ENCODE measurements at regions not wholly inside any gene's neighbourhood (a gene's known extent, or its start where the extent isn't known, plus 50 kb on each side); places are given as distances from the start of the nearest gene placed in this dataset.
A peak's percentile ranks its signal among the peaks of the same experiment; 100 is the strongest.
"Not testable (repeated sequence)": the region's sequence is repeated elsewhere in the genome, so short reads cannot be mapped to it uniquely, and the experiment has no call there.

DNA sequence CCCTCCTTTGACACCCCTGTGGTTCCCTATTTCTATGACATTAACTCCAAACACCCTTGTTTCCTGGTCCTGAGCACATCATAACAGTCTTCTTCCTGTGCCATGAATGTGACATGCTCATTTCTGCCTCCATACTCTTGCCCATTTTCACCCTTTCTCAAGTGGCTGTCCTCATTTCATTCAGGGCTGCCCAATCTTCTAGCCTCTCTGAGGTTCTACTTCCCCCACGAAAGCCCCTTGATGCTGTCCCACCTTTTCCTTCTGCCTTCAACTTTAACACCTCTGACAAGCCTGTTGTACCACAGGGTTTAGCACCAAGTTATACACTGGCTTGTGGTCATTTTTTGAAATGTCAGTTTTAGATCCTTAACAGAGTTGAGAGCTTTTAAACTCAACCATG, 136.2 kb upstream of the BOD1L1 start:
- DNase-seq, result no peak

DNA sequence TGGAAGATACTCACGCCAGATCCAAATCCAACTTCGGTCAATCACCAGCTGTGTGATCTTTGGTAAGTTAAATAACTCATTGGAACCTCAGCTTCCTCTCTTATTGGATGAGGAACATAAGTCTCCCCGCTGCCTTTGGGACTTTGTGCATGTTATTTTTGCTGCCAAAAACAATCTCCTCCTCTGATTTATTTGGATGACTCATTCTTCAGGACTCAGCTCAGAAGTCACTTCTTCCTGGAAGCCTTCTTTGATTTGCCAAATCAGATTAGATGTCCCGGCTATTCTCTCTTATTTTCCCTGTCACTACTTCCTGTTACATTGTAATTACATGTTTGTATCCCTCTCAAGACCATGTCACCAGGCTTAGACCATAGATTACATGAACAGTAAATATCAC, 138.0 kb upstream of the BOD1L1 start:
- DNase-seq, result no peak

DNA sequence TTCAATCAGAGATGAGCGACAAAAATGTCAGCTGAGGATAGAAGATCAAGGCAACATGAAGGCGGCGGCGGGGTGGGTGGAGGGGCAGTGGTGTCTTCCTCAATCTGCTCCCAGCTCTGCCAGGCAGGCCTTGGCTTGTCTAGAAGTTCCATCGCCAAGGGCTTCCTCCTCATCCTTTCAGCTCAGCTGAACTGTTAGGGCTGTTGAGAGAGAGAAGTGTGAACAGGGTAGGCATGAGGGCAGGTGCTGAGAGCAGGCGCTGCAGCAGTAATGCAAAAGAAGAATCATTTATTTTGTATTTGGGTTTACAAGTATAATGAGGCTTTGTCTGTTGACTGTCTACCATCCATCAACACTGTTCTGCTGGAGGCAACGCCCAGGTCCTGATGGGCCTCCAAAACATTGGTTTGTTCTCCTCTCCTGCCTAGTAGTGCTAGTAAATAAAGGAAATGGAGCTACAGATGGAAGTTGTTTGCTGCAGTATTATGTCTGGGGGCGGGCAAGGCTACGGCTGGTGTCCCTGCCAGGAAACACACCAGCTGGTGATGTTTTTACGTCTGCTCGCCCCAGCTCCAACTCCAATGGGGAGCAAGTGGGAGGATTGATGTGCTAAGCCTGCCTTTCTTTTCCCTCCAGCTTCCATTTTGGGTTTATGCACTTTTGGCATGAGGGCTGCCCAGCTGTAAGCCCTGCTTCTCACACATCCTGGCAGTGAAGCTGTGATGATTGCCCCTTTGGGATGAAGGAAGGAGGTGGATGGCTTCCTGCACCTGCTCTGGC, 139.4 kb upstream of the BOD1L1 start:
- no peak for DNase-seq

DNA sequence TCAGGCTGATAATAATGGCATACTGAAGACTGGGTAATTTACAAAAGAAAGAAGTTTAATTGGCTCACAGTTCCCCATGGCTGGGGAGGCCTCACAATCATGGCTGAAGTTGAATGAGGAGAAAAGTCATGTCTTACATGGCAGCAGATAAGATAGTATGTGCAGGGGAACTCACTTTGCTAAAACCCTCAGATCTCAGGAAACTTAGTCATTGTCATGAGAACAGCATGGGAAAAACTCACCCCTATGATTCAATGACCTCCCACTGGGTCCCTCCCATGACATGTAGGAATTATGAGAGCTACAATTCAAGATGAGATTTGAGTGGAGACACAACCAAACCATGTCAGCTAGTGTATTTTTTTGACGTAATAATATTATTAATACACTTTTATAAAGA, 149.8 kb upstream of the BOD1L1 start:
- no peak for DNase-seq

DNA sequence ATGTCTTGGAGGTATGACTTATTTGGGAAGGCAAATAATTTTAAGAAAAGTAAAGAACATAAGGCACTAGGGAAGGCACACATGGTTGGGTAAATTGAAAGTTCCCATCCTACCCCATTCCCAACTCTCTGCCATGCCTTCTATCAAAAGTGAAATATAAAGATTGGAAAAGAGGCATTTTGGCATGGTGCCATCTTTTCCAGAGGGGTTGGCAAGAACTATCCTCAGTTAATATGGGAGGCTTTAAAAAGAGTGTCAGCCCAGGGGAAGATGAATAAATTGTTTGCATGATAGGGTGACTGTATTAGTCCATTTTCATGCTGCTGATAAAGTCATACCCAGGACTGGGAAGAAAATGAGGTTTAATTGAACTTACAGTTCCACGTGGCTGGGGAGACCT, 150.8 kb upstream of the BOD1L1 start:
- no peak for DNase-seq

DNA sequence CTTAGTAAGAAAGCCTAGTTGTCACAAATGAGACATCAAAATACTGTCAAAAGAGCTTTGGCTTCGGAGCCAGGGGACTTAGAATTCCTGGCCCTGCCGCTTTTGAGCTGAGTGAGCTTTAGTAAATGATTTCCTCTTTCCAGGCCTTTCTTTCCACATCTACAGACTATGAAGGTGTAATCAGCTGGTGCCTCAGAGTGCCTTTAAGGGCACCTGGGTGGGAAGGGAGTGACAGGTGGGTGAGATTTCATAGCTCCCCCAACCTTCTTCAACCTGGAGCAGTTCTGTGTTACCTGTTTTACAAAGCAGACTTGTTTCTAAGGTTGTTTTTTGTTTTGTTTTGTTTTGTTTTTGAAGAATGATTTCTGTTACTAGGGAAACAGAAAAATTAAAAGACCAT, 154.7 kb upstream of the BOD1L1 start:
- no peak for DNase-seq

DNA sequence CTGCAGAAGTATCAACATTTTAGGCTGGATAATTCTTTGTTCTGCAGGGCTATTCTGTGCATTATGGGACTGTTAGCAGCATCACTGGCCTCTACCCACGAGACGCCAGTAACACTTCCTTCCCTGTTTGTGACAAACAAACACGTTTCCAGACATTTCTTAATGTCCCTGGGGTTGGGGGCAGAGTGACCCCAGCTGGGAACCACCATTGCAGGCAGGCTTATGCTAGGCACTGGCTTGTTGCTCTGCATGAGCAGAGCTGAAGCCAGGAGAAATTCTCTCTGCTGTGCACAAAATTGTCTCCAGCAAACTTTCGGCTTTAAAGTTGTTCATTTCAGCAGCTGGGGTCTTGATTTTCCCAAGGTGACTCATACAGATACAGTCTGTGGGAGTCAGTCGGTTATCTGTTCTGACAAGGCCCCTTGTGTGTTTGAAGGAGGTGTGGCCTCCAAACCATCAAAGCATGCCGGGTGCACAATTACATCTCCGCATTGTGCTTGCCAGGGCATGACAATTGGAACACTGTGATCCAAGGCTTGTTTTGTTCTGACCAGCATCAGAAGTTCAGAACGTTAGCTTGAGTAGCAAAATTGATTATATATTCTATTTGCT, 156.4 kb upstream of the BOD1L1 start:
- DNase-seq, result peak; percentile 79

DNA sequence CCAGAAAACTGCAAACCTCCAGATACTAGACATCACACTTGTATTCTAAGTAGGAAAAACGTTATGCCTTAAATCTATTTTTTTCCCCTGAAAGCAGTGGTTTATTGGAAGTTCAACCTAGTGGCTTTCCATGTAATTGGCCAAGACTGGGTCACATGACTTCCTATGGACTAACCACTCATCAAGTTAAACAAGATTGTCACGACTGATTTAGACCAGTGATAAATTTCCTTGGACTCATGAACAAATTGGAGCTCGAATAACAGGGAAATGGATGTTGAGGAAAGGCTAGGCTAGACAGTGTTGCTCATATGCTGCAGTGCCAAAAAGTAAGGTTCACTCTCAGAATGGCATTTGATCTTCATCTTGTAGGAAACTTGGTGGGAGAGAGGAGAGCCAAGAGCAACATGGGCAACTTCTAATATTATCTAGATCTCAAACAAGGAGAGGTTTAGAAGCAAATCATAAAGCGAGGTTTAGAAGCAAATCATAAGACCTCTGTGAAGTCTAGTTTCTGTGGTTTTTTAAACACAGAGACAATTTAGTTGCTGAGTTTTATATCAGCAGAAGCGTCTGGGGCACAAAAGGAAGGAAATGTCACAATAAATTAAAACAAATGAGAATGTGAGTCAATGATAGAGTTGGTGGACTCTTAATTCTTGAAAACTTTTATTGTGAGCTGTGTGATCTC, 165.6 kb upstream of the BOD1L1 start:
- no peak for DNase-seq

DNA sequence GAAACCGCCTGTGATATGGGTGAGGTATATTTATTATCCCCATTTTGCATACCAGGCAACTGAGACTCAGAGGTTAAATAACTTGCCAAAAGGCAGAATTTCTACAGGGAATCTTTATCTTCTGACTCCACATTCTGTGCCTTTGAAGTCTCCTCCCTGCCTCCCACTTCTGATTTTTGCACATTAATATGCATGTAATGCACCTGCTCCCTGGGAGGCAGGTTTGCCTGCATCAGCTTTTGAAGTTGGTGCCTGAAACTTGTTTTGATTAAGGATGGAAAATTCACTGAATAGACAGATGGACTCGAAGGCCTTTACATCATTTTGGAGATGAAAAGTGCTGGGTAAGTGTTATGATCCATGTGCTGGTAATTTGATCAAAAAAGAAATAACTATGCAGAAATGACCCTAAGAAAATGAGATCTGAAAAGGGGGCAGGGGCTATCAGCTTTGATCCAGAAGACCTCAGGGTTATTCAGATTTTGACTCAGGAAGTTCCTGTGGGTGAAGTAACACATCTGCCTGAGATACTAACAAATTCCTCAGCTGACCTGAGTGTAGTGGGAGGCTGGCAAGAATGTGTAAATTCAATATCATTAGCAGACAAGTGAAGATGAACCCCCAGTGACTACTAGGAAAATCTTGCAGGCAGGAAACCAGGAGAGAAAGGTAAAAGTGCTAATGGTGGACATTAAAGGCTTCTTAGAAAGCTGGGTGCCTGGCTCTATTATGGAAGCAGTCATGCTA, 167.5 kb upstream of the BOD1L1 start:
- DNase-seq, result no peak

DNA sequence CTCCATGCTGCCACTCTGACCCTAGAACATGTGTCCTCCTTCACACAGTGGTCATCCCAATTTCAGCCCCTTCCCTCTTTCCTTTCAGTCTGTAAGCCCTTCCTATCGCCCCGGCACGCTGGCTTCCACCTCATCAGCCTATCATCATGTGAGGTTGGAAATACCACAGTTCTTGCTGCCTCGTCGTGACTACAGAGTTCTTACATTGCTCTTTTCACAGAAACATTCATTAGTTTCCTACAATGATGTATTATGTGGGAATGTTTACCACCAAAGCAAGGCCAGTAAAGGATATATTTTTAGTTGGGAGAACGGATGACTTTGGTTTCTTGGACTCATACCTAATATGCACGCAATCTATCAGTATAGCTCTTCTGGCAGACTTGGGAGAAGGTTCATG, 169.5 kb upstream of the BOD1L1 start:
- DNase-seq, result no peak

DNA sequence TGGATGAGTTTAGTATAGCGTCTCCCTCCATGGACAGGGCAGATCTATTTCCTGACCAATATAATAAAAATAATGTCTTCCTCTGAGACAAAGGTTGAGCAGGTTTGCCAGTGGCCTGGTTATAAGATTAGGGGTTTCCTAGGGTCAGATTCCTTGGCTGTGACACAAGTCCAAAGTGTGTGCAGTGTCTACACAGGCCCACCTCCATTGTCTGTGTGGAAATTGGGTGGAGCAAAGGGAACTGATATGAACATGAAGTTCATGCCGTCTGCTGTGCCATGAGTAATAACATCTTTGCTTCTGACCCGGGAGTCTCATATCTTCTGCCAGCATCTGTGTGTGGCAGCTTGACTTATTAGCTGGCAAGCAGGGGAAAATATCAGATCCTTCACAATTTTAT, 187.7 kb upstream of the BOD1L1 start:
- no peak for DNase-seq

DNA sequence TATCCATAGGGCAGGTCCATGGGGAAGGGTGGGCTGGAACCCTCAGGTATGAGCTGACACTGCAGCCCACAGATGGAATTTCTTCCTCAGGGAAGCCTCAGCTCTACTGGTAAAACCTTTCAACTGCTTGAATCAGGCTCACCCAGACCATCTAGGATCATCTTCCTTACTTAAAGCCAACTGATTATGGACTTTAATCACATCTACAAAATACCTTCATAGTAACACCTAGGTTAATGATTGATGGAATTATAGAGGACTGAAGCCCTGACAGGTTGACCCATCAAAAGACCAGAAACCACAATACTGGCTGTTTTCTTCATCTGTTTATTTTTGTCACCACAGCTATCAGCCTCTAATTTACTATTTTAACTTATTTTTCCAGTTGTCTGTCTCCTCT, 188.9 kb upstream of the BOD1L1 start:
- DNase-seq, result no peak

DNA sequence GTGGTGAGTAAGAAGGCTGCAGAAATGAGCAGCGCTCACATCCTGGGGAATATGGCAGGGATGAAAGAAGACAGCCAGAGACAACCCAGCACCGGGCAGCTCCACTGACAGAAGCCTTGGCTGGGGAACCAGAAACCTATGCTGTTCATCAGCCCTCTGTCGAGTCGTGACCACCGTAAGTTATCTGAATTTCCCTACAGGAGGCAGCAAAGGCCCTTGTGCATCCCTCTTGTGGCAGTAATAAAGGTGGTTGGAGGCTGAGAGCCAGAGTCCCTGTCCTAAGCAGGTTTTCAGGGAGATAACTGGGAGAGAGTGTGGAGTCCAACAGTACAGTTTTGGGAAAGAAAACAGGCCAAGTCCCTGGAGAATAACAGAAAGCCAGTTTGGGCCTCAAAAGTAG, 194.0 kb upstream of the BOD1L1 start:
- DNase-seq, result peak; percentile 58

DNA sequence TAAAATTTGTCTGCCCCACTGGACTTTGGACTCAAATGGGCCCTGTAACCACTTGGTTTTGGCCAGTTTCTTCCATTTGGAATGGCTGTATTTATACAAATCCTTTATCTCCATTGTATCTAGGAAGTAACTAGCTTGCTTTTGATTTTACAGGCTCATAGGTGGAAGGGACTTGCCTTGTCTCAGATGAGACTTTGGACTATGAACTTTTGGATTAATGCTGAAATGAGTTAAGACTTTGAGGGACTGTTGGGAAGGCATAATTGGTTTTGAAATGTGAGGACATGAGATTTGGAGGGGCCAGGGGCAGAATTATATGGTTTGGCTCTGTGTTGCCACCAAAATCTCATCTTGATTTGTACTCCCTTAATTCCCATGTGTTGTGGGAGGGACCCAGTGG, 198.3 kb upstream of the BOD1L1 start:
- not testable (repeated sequence) for DNase-seq

DNA sequence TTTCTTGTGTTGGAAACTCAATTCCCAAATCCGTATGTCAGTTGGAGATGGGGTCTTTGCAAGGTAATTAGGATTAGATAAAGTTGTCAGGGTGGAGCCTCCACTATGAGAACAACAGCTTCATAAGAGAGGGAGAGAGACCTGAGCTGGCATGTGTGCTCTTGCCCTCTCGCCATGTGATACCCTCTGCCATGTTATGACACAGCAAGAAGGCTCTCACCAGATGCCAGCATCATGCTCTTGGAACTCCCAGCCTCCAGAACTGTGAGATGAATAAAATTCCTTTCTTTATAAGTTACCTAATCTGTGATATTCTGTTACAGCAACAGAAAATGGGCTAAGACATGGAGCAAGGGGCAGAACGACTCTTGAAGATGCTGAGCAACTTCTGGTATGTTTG, 201.9 kb upstream of the BOD1L1 start:
- no peak for DNase-seq

DNA sequence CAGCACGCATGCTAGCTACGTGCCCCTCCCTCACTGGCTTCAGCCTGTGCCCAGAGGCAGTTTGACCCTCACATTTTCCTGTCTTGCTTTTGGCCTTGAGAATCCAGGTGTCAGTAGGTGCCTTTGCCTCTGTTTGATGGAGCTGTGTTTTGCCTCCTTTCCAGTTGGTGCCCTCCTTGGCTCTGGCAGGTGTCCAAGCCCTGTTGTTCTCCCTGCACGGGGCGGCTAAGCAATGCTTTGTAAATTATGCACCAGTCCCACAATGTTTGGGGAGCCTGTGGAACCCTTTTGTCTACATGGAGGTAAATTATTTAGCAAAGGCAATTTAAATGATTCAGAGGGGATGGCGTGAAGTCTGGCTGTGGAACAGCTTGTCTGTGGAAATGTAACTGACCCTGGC, 202.9 kb upstream of the BOD1L1 start:
- DNase-seq, result no peak

DNA sequence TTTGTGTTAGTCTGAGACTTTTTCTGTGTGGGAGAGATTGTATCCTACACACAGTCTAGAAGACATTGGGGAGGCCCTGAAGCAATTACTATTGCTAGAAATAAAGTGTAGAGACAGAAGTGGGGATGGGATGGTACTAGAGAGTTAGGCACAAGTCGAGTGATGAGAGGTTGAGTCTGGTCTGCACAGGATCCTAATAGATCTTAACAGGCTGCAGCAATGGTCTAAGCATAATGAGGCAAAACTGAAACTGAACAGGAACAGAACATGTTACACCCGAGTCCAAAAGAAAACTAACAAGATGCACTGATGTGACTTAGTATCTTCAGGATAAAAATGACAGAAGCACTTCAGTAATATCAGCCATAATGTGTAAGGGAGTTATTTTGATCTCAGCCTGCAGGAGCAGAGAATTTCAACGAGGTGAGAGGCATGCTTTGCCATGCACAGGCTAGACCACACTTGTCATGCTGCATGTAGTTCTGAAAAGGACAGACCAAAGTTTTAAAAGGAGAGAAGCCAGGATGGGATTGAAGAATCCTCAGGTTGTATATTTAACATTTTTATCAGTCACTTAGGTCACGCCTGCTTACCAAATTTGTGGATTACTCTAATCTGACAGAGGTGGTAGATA, 205.8 kb upstream of the BOD1L1 start:
- no peak for DNase-seq

DNA sequence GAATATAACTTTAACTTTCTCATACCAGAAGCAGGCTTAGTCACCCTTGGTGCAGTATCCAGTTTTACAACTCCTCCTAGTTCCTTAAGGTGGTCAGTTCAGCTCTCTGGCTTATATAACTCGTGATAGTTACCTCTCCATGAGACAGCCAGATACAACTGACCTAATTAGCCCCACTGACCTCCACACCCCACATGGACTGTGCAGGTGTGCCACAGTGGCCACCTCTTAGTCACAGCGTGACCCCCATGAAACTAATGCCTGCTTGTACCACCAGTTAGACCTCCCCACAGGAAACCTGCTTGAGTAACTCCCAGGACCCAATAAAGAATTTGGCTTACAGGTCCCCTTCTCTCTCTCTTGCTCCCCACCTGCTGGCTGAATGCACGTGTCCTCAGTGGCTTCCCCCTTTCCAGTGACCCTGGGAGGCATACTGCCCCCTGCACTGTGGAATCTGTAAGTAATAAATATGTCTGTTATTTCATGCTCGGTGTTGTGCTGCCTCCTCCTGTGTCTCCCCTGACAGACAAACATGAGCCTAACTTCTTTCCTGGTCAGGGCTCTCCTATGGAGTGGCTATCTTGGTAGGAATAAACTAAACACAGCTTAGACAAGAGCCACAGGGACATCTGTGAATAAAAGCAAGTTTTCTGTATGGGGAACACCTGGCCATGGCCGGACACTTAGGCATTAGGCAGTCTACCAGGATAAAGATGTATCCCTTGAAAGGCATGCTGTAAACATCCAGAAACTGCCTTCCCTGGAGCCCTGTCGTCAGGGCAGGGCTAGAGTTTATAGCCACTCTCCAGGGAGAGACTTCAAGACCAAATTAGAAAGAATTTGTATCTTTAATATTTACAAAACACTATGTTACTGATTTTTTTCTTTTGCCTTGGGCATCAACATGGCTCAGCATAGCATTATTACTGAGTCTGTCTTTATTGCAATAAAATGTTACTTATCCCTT, 209.7 kb upstream of the BOD1L1 start:
- no peak for DNase-seq

DNA sequence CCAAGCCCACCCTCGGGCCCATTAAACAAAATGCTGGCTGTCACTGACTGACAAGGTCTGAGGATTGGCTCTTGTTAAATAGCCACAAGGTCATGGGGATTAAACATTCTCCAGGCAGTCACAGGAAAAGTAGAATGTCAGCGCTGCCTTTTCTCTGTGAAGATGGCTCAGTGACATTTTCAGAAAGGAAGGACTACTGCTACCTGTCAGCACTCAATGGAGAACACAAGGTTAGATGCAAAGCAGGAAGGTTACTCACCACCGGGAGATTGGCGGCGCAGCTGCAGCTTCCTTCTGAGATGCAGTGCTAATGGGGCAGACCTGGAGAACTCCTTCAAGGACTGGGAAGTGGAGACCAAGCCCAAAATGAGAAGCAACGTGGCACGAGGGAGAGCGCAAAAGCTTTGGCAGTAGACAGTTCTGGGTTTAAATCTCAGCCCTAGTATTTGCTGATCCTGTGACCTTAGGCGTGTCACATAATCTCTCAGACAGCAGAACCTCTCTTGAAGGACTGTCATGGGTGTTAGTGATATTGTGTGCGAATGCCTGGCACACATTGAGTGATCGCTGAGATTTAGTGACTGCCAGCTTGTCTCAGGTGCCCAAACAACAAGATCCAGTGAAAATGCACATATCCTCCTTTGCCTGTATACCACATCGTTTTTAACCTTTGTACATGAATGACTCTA, 213.1 kb upstream of the BOD1L1 start:
- no peak for DNase-seq

DNA sequence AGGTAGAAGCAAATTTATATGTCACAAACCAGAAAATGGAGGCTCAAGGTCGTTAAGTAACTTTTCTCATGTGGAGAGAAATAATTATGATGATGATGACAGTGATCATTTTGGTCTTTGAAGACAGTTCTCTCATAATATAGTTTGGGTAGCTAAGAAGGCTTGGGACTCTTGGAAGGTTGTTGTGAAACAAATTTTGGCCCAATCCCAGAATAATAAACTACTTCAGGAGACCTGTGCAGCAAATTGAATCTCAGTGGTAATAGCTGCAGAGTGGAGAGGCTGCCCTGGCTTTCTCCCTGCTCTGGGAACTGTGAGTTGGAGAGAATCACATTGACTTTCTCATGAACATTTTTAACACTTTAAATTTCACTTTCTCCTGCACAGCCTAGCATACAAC, 217.2 kb upstream of the BOD1L1 start:
- no peak for DNase-seq

DNA sequence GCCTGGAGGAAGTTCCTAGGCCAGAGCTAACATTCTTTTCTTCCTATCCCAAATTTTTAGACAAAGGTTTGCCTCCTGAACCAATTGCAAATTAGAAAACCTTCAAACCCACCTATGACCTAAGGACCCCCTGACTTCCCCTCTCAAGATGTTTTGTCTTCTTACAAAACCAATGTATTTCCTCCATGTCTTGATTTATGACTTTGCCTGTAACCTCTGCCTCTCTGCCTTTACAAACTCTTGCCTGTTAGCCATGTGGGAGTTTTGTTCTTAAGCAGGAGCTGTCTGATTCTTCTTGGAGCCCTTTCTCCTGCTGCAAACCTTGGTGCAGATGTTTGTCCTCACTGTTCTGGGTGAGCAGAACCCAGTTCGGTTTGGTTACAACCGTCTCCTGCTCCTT, 222.3 kb upstream of the BOD1L1 start:
- no peak for DNase-seq
